ENCODE measurements at regions not wholly inside any gene's neighbourhood (a gene's known extent, or its start where the extent isn't known, plus 50 kb on each side); places are given as distances from the start of the nearest gene placed in this dataset.
A peak's percentile ranks its signal among the peaks of the same experiment; 100 is the strongest.

DNA sequence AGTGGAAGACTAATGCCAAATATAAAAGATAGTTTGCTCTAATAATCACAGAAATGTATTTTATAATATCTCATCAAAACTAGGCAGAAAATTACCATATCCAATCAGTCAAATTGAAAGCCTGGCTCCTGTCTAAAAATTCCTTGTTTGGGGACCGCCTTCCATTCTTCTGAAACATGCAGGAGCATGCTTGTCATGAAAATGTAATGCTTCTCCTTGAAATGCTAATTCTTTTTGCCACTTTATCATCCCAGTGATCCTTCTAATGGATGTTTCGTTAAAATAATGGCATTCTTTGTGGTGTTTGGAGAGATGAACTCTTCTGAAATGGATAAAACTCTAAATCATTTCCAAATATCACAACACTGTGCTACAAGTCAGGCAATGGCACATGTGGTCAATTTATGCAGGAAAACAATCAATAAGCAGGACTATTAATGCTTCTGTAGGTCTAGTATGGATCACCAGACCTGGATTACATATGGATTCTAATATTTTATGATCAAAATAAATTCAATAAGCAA lies 1039.1 kb upstream of the NXPH2 start:
- no peak for DNase-seq

DNA sequence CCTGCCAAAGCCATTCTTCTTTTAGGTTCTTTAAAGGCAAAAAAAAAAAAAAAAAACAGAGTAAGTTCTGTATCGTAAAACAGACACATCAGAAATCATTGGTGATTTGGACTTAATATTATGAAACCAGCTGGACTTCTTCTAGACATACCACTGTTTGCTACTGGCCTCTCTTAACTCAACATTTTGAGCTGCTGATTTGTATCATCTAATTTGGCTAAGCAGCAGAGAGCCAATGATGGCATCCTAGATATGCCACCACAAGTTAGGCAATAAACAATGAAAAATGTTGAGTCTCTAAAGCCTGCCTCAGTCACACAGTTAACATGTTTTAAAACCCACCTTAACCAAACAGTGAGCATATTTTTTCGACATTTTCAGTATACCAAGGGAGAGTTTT lies 1034.3 kb upstream of the NXPH2 start:
- no peak for DNase-seq

DNA sequence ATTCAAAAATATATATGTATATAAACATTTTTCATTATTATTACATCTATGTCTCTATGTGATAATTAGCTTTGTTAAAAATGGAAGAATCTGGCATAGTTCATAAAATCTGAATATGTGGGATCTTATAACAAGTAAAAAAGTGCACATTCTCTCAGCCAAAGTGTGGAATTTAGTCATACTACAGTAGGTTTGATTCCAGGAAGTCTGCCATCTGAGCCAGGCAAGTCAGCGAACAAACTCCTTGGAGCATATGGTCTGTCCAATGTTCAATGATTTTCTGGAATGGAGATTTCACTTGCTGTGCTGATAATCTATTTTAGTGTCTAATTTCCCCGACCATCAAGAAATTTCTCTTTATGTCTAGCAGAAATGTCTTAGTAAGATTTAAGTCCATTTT lies 1033.2 kb upstream of the NXPH2 start:
- DNase-seq, result peak; percentile 38

DNA sequence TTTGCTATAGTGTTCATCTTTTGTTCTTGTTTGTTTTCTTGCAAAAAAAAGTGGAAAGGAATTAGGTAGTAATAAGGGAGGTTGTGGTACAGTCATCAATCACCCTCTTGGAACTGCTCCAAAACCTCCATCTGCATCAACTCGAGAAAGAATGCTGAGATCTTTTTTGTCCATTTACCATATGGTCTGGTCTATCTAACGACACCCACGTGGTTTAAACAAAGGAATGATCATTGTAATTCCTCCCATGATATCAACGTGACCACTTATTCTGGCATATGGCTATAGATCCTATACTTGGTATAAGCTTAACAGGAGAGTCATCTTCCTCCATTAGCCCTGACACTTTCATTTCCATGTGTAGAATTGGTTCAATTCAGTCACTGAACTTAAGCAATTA lies 1025.3 kb upstream of the NXPH2 start:
- peak; percentile 70 for DNase-seq

DNA sequence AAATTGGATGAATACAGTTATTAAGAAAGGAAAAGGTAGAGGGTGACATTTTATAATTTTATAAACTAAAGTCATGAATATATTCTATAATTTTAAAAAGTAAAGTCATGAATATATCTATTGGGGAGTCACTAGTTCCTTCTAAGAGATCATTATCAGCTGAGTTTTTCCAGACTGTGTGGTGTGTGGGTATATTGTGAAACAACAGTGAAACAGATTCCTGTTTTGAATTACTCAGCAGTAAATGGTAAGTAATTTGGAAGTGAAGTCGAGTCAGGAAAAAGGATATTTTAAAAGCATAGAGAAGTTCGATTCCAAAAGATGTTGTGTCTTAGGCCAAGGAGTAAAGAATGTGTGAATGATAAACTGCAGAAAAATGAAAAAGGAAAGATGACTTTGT lies 1018.2 kb upstream of the NXPH2 start:
- DNase-seq, result no peak

DNA sequence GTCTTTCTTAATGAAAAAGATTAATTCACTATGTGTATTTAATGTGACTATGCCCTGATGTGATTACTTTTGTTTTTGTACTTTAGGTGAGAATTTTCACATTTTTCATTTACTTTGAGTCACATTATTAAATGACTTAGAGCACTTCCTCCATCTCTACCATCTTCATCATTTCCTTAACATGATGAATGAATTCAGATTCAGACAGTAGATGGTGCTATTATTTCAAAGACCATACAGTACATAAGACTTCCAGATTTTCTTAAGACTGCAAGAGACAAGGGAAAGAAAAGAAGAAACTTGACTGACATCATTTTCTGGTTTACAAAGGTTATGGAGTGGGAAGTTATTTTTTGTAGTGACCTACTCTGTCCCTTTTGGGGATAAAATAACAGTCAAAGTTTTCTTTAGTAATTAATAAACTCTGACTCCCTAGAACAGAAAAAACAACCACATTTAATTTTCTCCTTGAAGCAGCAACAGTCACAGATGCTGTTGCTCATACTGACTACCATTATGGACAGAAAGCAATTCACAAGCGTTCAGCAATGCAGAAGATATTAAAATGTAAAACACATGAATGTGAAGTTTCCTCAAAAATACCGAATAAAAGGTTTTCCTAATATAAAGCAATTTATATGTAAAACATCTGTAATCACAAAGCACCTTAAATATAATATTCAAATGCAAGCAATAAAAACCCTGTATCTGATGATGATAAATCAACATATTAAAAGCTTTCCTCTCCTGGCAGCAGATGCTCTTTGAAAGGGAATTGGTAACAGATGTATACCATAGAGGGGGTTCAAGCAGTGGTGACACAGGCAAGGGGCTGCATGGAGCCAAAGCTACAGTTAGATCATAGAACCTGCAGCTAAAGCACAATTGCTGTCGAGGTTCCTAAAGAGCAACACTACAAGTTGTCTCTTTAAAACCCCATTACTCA lies 1010.9 kb upstream of the NXPH2 start:
- DNase-seq, result peak; percentile 14

DNA sequence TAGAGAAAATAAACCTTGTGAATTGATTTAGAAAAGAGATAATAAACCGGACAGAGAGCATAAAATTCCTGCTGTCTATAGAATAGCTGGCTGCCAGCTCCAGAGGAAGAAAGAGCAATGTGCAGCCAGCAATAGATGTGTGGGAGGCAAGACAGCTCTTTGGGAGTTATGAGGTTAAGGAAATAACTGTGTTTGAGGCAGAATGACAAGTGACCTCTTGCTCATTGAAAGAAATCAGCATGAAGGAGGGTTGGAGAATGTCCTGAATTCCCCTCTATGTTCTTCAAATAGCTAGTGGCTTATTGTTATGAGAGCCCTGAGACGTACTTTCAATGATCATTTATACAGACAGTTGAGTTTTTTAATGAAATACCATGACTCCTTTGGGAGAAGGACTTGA lies 1009.9 kb upstream of the NXPH2 start:
- DNase-seq, result no peak

DNA sequence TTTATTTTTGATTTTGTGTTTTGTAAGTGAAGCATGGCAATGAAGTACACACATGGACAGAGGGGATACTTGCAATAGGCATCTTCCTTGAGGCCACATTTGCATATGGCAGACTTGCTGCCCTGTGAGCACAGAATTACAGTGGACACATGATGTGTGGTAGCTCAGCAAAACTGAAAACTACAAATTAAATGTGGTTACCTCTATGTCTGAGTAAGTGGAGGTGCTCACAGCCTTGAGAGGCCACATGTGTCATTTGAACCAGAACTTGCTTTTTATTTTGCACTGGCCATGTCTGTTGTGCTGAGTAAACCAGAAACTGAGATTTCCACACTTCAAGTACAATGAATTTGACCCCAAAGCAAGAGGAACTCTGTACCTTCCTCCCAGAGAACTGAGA lies 998.5 kb upstream of the NXPH2 start:
- no peak for DNase-seq

DNA sequence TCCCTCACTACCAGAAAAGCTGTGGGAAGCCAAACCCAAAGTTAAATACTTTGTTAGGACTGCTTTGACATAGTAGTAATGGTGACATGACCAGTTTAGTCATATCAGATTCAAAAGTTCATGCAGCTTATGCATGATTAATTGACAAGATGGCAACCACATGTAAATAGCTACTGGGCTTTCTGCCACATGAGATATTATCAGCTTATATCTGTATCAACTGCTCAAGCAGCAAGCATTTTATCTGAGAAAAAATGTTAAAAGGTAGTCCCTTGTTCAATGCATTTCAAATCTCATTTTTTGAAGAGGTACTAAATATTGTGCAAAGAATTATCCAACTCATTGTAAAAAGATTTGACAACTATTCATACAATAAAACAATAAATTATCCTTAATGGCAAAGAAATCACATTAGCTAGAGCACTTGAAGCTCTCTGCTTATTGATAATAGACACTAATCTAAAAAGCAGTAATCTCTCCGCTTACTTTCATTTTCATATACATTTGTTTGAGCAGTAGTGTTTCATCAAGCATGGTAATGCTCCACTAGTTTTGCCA lies 993.6 kb upstream of the NXPH2 start:
- no peak for DNase-seq

DNA sequence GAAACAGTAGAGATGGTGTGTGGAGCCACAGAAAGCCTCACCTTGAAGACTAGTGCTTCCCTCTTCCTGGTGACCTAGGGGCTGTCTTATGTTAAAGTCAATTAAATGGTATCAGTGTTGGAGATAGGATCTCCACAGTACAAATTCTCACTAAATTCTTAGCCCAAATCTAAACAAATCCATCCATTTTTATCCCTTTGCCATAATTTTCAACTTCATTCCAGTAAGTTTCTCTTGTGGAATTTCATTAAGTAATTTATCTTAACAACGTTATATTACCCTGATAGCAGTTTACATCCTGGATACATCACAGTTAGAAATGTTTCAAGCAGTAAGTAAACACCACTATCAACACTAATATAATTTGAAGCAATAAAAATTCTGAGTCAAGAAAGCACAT lies 989.4 kb upstream of the NXPH2 start:
- no peak for DNase-seq

DNA sequence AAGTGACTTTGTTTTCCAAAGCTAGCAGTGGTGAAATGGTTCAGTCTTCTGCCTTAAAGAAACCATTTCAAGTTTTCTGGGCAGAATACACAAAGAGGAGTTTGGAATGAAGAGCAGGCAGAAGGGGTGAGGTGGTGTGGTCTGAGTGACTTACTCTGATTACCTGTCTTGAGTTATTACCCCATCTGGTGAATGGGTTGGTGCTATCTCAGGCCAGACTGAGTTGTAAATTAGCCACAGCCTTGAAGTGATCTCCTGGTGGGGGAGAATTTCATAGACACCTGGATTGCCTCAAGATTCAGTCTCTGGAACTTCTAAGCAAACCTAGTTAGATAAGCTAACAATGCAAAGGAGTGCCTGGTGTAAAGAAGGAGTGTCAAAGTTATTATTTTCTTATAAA lies 983.5 kb upstream of the NXPH2 start:
- no peak for DNase-seq

DNA sequence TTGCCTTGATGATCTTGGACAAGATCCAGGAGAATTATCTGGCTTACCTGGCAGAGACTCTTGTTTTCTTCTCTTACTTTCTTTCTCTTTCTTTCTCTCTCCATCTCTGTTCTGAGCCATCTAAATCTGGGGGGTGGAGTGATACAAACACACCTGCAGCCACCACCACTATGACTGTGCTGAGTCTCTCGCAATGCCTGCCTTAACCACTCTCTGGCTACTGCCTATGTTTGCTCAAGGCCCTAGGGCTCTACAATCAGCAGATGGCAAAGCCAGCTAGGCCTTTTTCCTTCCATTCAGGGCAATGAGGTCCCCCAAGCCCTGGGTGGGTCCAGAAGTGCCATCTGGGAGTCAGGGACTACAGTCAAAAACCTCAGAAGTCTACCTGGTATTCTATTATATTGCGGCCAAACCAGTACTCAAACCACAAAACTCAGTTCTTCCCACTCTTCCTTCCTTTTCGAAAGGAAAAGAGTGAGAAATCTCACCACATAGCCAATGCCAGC lies 978.9 kb upstream of the NXPH2 start:
- no peak for DNase-seq

DNA sequence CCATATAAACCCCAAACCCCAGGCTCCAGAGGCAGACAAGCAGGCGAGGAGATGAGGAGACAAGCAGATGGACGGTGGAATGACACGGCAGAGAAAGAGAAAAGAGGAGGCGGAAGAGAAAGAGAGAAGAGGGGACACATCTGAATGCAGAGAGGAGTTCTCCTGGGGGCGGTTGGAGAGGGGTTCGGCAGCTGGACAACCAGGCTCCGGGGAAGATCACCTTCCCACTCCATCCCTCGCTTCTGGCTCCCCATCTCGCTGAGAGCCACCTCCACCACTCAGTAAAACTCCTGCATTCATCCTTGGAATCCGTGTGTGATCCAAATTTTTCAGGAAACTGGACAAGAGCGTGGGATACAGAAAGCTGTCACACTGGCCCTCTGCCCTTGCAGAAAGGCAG lies 966.7 kb upstream of the NXPH2 start:
- DNase-seq, result no peak

DNA sequence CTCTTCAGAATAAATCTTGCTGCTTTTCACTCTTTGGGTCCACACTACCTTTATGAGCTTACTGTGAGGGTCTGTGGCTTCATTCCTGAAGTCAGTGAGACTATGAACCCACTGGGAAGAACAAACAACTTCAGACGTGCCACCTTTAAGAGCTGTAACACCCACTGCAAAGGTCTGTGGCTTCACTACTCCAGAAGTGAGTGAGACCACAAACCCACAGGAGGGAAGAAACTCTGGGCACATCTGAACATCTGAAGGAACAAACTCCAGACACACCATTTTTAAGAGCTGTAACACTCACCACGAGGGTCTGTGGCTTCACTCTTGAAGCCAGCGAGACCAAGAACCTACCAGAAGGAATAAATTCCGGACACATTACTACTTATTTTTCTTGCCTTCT lies 964.1 kb upstream of the NXPH2 start:
- DNase-seq, result no peak

DNA sequence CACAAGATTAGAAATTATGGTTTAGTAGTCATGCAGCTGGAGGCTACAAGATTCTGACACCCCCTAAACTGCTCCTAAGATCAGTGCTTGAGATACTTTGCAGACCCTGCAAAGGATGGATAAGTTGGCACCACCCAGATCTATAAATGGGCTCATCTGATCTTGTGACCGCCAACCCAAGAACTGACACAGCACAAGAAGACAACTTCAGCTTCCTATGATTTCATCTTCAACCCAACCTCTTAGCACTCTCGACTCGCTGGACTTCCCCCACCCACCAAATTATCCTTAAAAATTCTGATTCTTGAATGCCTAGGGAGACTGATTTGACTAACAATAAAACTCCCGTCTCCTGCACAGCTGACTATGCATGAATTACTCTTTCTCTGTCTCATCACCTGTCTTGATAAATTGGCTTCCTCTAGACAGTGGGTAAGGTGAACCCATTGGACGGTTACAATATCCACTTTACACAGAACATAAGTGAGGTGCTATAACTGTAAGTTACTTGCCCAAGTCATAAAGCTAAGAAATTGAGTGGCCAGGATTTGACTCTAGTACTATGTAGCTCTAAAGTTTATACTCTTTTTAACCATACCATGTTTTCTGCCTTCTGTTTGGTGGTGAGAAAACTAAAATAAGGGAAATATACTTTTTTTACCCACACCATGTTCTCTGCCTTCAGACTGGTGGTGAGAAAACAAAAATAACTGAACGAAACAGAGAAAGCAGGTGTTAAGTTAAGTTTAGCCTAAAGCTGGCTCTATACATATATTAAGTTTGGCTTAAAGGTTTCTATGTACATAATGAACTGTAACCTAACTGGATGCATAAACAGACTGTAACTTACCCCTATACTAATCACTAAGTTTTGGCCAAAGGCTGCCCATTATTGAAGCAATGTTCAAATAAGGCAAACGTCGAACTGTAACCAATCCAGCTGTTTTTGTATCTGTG lies 962.3 kb upstream of the NXPH2 start:
- no peak for DNase-seq

DNA sequence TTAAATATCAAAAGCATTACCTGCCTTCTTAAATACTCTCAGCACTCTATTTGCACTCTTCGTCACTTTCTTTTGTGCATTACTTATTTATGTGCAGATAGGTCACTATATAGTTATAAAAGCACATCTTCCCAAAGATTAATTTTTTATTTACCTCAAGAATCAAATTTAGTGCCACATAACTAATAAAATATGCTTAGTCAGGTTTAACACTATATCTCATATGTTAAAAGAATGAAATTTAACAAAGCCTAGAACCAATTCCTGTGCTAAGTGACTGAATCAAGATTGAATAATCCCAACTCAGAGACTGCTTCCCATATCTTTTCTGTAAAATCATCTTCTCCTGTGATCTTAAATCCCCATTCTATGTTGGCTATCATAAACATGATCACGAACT lies 957.5 kb upstream of the NXPH2 start:
- no peak for DNase-seq

DNA sequence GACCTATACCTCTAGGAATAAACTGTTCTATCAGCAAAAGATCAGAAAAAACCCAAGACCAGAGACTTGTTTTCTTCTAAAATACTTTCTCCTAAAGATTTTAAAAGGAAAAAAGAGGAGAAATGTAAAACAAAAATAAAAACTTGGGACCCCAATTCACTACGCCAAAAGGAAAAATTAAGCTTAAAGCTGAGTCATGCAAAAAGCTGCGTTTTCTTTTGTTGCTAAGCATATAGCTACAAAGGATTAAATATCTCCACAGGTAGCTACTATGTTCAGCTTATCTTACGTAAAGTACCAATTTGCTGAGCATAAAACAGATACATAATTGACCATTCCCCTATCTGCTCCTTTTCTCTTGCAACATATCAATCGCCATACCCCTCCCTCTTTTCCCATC lies 950.0 kb upstream of the NXPH2 start:
- DNase-seq, result no peak

DNA sequence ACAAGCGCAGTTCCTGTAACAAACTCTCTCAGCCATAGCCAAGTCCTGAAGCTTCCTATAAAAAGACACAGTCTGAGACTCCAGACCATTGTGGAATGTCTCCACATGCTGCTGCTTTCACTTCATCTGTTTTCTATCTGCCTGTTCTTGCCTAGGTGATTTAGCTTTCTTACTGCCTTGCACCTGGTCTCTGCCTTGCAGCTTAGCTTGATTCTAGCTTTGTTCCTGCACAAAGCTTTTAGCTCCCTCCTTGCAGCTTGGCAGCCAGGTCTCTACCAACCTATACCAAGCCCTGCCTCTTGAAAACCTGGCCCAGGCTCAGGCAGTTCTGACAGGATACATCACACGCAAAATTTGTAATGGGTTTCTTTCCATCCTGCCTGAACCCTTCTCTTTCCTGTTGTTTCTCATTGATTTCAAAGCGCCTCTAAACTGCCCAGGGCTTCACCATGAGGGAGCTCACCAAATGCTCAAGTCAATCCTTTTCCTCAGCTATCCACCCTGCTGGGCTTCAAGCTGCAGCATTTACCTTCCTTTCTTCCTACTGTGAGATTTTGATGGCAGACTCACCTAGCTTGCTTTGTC lies 941.3 kb upstream of the NXPH2 start:
- no peak for DNase-seq

DNA sequence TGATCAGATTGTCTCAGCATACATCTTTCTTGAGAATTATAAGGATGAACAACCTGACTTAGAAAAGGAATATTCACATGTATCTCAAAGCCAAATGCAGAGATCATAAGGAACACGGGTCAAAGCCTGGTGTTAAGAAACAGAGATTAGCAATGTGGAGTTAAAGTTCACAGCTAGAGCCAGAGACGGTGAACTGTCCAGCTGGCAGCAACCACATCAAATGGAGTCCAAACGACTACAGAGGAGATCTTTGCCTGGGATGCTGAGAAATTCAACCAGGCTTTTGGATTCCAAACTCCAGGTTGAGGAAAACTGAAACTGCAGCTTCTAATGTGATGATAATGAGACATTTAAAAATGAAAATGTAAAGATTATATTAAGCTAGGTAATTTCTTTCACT lies 939.9 kb upstream of the NXPH2 start:
- no peak for DNase-seq

DNA sequence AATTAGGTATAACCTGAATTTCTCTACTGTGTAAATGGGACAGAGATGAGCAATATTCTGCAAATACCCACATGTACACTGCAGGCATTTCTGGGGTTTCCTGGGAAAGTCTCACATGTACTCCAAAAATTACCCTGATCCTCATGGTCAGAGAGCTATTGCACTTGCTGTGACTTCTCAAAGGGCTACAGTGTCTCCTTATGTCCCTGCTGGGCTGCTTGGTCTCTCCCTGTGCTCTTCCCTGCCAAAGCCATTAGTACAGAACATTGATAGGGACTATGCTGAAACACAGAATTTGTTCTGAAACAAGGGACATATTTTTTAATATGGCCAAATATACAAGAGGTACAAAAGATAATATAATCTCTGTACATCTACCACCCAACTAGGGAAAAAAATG lies 924.4 kb upstream of the NXPH2 start:
- DNase-seq, result no peak

DNA sequence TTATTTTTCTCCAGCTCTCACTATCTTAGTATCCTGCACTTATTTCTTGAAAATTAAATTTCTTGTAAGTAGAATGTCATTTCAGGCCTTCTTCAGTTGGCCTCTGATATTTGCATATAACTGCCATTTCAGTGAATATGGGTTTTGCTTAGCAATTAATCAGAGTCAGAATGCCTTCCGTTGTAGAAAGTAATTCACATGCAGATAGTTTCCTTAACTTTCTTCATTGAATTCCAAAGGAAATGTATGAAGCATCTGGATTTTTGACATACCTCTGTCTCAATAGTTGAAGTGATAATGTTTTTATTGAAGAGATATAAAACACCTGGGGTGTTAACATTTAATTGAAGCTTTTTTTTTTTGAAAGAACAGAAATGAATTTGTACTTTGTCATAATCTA lies 914.1 kb upstream of the NXPH2 start:
- DNase-seq, result no peak

DNA sequence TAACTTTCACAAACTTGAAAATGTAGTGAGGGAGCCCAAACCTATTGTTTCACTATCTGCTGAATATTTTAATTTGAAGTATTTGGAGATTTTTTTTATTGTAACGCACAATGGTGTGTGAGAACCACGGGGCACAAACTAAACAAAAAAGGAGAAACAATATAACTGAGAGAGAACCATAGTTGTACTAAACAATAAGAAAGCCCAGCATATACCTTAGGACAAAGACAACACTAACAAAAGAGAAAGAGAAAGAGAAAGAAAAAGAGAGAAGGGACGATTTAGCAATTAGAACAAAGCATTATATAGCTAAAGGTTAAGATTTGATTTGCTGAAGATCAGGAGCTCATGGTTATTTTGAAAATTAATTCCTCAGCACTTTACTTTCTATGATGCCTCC lies 906.0 kb upstream of the NXPH2 start:
- no peak for DNase-seq

Measured in DMS 273 treated with DMSO at 0.1 percent for 48 hours (cell line).